K562 (cell line): ENCODE measurements at regions not wholly inside any gene's neighbourhood (a gene's known extent, or its start where the extent isn't known, plus 50 kb on each side); places are given as distances from the start of the nearest gene placed in this dataset.

ENCODE experiments used
- CHD1 ChIP-seq: fragments of 200-600 bp; sonication (generic); IDR thresholded peaks from one replicate; pipeline ENCODE4 v1.6.1; 2012; ENCODE audit warnings: mild to moderate bottlenecking, moderate library complexity, low read length, inconsistent platforms
- CHD4 ChIP-seq: fragments of 200-600 bp; sonication (generic); IDR thresholded peaks from 3 replicates; pipeline ENCODE4 v1.6.1; 2012; ENCODE audit warnings: low read depth, mild to moderate bottlenecking, mixed read lengths, low read length, inconsistent platforms; ENCODE audit not compliant: insufficient read depth, insufficient replicate concordance, poor library complexity, severe bottlenecking
- ELF1 ChIP-seq: fragments of 200-800 bp; sonication (Bioruptor generic); IDR thresholded peaks from 2 replicates; pipeline ENCODE4 v1.6.1; 2016; ENCODE audit warnings: missing genetic modification characterization, missing compliant biosample characterization
- HDAC2 ChIP-seq: fragments of 450-650 bp; IDR thresholded peaks from 2 replicates; pipeline ENCODE4 v1.6.1; 2016; ENCODE audit warnings: mild to moderate bottlenecking
- IFI16 ChIP-seq: fragments of 250-450 bp; sonication (Bioruptor Pico); IDR thresholded peaks from 2 replicates; pipeline ENCODE4 v2.1.2; 2022; ENCODE audit warnings: mild to moderate bottlenecking, inconsistent platforms
- KAT7 ChIP-seq: sonication (generic); formaldehyde crosslinking; IDR thresholded peaks from 2 replicates; pipeline ENCODE4 v1.8.0; 2022; ENCODE audit warnings: missing genetic modification reagents, mild to moderate bottlenecking, borderline replicate concordance
- LARP7 ChIP-seq: fragments of 450-650 bp; IDR thresholded peaks from 2 replicates; pipeline ENCODE4 v1.6.1; 2016
- MLX ChIP-seq, 2 experiments: fragments of 450-650 bp in 1 of 2; sonication (generic) in 1 of 2; formaldehyde crosslinking; conservative IDR thresholded peaks; 2 replicates each; pipeline versions ENCODE4 v1.4.0 to v1.8.1; 2020 to 2022; ENCODE audit warnings: mild to moderate bottlenecking in 1 of 2, missing genetic modification reagents in 1 of 2
- MXD1 ChIP-seq: fragments of 250-450 bp; sonication (Bioruptor Pico); IDR thresholded peaks from 2 replicates; pipeline ENCODE4 v1.8.0; 2021; ENCODE audit warnings: borderline replicate concordance, mild to moderate bottlenecking, moderate library complexity; ENCODE audit not compliant: poor library complexity, severe bottlenecking
- NFIX ChIP-seq: fragments of 250-450 bp; sonication (Bioruptor Pico); IDR thresholded peaks from 2 replicates; pipeline ENCODE4 v1.4.0; 2020; ENCODE audit warnings: low read depth, mild to moderate bottlenecking, moderate library complexity
- NFYB ChIP-seq: IDR thresholded peaks from 2 replicates; pipeline ENCODE4 v1.6.1; 2011; ENCODE audit warnings: mild to moderate bottlenecking, moderate library complexity; ENCODE audit not compliant: insufficient read length; ENCODE audit errors: extremely low read depth
- NR3C1 ChIP-seq: sonication (generic); formaldehyde crosslinking; IDR thresholded peaks from 2 replicates; pipeline ENCODE4 v1.8.1; 2022; ENCODE audit warnings: missing genetic modification reagents
- POLR3A ChIP-seq: IDR thresholded peaks from 2 replicates; pipeline ENCODE4 v1.6.1; 2011; ENCODE audit warnings: borderline replicate concordance, mild to moderate bottlenecking, moderate library complexity; ENCODE audit not compliant: insufficient read length, insufficient read depth; ENCODE audit errors: extremely low read depth
- PURB ChIP-seq: sonication (generic); formaldehyde crosslinking; IDR thresholded peaks from 2 replicates; pipeline ENCODE4 v1.9.0; 2021; ENCODE audit warnings: low read depth, mild to moderate bottlenecking, missing genetic modification reagents
- RB1 ChIP-seq: fragments of 450-650 bp; IDR thresholded peaks from 2 replicates; pipeline ENCODE4 v1.6.1; 2017; ENCODE audit warnings: low read depth, mild to moderate bottlenecking
- RNF219 ChIP-seq: fragments of 250-450 bp; sonication (Bioruptor Pico); IDR thresholded peaks from 2 replicates; pipeline ENCODE4 v1.5.0; 2022; ENCODE audit warnings: mild to moderate bottlenecking
- SAFB2 ChIP-seq: fragments of 200-400 bp; formaldehyde crosslinking; IDR thresholded peaks from 2 replicates; pipeline ENCODE4 v1.6.1; 2018; ENCODE audit warnings: borderline replicate concordance, low read length, low read depth, moderate library complexity; ENCODE audit not compliant: severe bottlenecking
- STAT6 ChIP-seq: sonication (generic); formaldehyde crosslinking; IDR thresholded peaks from 2 replicates; pipeline ENCODE4 v1.8.1; 2023; ENCODE audit warnings: mild to moderate bottlenecking, missing genetic modification reagents
- ZBED1 ChIP-seq: IDR thresholded peaks from 2 replicates; pipeline ENCODE4 v1.6.1; 2014
- ZEB2 ChIP-seq: fragments of 450-650 bp; IDR thresholded peaks from 2 replicates; pipeline ENCODE4 v1.6.1; 2016
- ZNF408 ChIP-seq: fragments of 250-450 bp; sonication (Bioruptor Pico); IDR thresholded peaks from 2 replicates; pipeline ENCODE4 v1.4.0; 2020; ENCODE audit warnings: low read depth, mild to moderate bottlenecking, moderate library complexity
- ZNF717 ChIP-seq: fragments of 250-450 bp; sonication (Bioruptor Pico); IDR thresholded peaks from 2 replicates; pipeline ENCODE4 v1.5.0; 2021

- TF ChIP-seq LARP7 (peak; percentile 45; the same call in 1 of the 2 replicates), CHD4 (no peak), ZNF717 (CRISPR knock-in tag) (no peak), ELF1 (tag) (no peak), PURB (CRISPR knock-in tag) (no peak), MLX (CRISPR knock-in tag; conservative IDR thresholded peaks at IDR 0.05) (peak in 1 of 2 experiments; percentile 54; a peak in 1 of 4 replicates), NFYB (peak; percentile 53), IFI16 (CRISPR knock-in tag) (no peak), KAT7 (peak; percentile 99; the same call in 1 of the 2 replicates), RNF219 (CRISPR knock-in tag) (no peak), NR3C1 (CRISPR knock-in tag) (no peak), POLR3A (no peak), SAFB2 (no peak), NFIX (CRISPR knock-in tag) (no peak), ZEB2 (peak; percentile 62; the same call in 1 of the 2 replicates), ZNF408 (CRISPR knock-in tag) (no peak), MXD1 (CRISPR knock-in tag) (no peak), CHD1 (peak; percentile 100), ZBED1 (peak; percentile 98), RB1 (peak; percentile 87), HDAC2 (peak; percentile 77), STAT6 (peak; percentile 67; the same call in 1 of the 2 replicates)
Observed at GRCh38 chr6:27809939-27810767, 102.0 kb downstream of the OR2B2 start (continued).
